ENCODE measurements at regions not wholly inside any gene's neighbourhood (a gene's known extent, or its start where the extent isn't known, plus 50 kb on each side); places are given as distances from the start of the nearest gene placed in this dataset.
"Not testable (repeated sequence)": the region's sequence is repeated elsewhere in the genome, so short reads cannot be mapped to it uniquely, and the experiment has no call there.

GRCh38 chr17:22091840-22092239 is 399.5 kb downstream of the KCNJ18 start:
- H3K9me3 ChIP-seq; H3K4me1 ChIP-seq; DNase-seq (ENCODE audit: low read depth in 1 of 2, low spot score in 1 of 2); H3K4me2 ChIP-seq; POLR2A ChIA-PET; FAIRE-seq; ATAC-seq; H3K4me3 ChIP-seq; H3K27ac ChIP-seq; CTCF ChIA-PET: not testable (repeated sequence)
- WGBS (ENCODE audit: missing lambda C conversion rate) = 1% methylated on average over 4 of the region's 4 CpGs

DNA sequence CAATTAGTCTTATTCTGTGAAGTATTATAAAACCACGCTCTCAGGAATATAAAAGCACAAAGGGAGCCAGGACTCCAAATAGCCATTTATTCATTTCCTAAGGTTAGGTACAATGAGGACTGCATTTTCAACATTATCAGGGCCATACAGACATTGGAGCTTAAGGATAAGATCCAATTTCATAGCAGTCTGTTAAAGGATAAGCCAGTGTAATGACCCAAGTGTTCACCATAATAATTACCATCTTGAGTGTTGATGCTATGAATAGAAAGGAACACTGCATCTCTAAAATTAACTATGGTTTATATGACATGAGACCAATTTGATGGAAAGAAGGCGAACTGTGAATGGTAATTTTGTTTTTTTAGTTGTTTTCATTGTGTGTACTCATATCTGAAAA is 403.1 kb downstream of the KCNJ18 start:
- CTCF ChIA-PET; H3K27ac ChIP-seq; H3K4me2 ChIP-seq; DNase-seq (ENCODE audit: low read depth in 1 of 2, low spot score in 1 of 2); H3K4me1 ChIP-seq; POLR2A ChIA-PET; H3K4me3 ChIP-seq; FAIRE-seq; ATAC-seq; H3K9me3 ChIP-seq: not testable (repeated sequence)
- WGBS (ENCODE audit: missing lambda C conversion rate) = 2% methylated on average over 2 of the region's 2 CpGs

GRCh38 chr17:22099633-22100032 is 407.3 kb downstream of the KCNJ18 start:
- H3K9me3 ChIP-seq; DNase-seq (ENCODE audit: low read depth in 1 of 2, low spot score in 1 of 2); CTCF ChIA-PET; H3K4me2 ChIP-seq; POLR2A ChIA-PET; H3K27ac ChIP-seq; ATAC-seq; FAIRE-seq; H3K4me3 ChIP-seq; H3K4me1 ChIP-seq: not testable (repeated sequence)

- DNase-seq (ENCODE audit: low read depth in 1 of 2, low spot score in 1 of 2) = no peak
- TF ChIP-seq NR3C1 (IDR thresholded peaks at IDR 0.05) (no peak), SREBF2 (IDR thresholded peaks at IDR 0.05) (no peak), ZFP36 (IDR thresholded peaks at IDR 0.05; ENCODE audit: borderline replicate concordance, partially characterized antibody) (no peak), RNF2 (IDR thresholded peaks at IDR 0.05; ENCODE audit: borderline replicate concordance, low read depth) (no peak), NPAS2 (CRISPR knock-in tag; IDR thresholded peaks at IDR 0.05; ENCODE audit: borderline replicate concordance) (no peak), JUNB (IDR thresholded peaks at IDR 0.05) (no peak), CBX2 (IDR thresholded peaks at IDR 0.05; ENCODE audit: borderline replicate concordance, low read depth) (no peak), HOXB5 (CRISPR knock-in tag; IDR thresholded peaks at IDR 0.05) (no peak), POLR2AphosphoS2 (conservative IDR thresholded peaks at IDR 0.05; ENCODE audit: low read length) (no peak), RFX5 (IDR thresholded peaks at IDR 0.05) (no peak), TFCP2L1 (CRISPR knock-in tag; IDR thresholded peaks at IDR 0.05) (no peak), ESRRA (IDR thresholded peaks at IDR 0.05; ENCODE audit: borderline replicate concordance, low read length) (no peak)
- TF ChIP-seq, protein P1, sequence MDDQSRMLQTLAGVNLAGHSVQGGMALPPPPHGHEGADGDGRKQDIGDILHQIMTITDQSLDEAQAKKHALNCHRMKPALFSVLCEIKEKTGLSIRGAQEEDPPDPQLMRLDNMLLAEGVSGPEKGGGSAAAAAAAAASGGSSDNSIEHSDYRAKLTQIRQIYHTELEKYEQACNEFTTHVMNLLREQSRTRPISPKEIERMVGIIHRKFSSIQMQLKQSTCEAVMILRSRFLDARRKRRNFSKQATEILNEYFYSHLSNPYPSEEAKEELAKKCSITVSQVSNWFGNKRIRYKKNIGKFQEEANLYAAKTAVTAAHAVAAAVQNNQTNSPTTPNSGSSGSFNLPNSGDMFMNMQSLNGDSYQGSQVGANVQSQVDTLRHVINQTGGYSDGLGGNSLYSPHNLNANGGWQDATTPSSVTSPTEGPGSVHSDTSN (IDR thresholded peaks at IDR 0.05) = no peak
- TF ChIP-seq, protein P2, sequence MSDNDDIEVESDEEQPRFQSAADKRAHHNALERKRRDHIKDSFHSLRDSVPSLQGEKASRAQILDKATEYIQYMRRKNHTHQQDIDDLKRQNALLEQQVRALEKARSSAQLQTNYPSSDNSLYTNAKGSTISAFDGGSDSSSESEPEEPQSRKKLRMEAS (IDR thresholded peaks at IDR 0.05) = no peak
- Histone ChIP-seq H3K4me3 (no peak overlapping the region), H3K4me1 (no peaks in the 10 kb centered on the region), H3K4me2 (no peak overlapping the region), H3K27ac (no peak overlapping the region), H3K9me3 (no peaks in the 10 kb centered on the region)
- no peak for ATAC-seq
- ChIA-PET CTCF (no interaction called here), POLR2A (no interaction called here)
- FAIRE-seq = no peak
- 3% methylated on average over 6 of the region's 6 CpGs for WGBS (ENCODE audit: missing lambda C conversion rate)
Measured at GRCh38 chr17:22102177-22102576, 409.9 kb downstream of the KCNJ18 start.

DNA sequence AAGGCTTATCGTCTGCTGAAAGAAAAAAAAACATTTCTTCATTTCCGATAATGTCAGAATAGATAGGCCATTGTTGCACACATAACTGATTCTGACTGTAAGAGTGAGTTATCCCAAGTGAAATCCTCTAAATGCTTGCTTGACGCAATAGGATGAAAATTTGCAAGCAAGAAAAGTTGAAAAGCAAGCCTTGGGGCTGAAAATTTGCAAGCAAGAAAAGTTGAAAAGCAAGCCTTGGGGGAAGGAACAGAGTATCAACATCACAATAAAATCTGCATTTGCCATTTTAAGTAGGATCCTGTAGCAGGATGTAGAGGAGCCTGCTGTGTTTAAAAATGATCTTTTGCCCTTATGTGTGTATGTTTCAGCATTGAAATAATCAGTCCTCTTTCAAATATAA is 424.4 kb downstream of the KCNJ18 start:
- 27% methylated on average over 3 of the region's 3 CpGs for WGBS (ENCODE audit: missing lambda C conversion rate)
- CTCF ChIA-PET; ATAC-seq; H3K4me3 ChIP-seq; FAIRE-seq; POLR2A ChIA-PET; H3K4me2 ChIP-seq; H3K27ac ChIP-seq; DNase-seq (ENCODE audit: low read depth in 1 of 2, low spot score in 1 of 2); H3K9me3 ChIP-seq; H3K4me1 ChIP-seq: not testable (repeated sequence)

- ATAC-seq; H3K9me3 ChIP-seq; H3K27ac ChIP-seq; H3K4me3 ChIP-seq; DNase-seq (ENCODE audit: low read depth in 1 of 2, low spot score in 1 of 2); H3K4me1 ChIP-seq; CTCF ChIA-PET; POLR2A ChIA-PET; FAIRE-seq; H3K4me2 ChIP-seq: not testable (repeated sequence)
- WGBS (ENCODE audit: missing lambda C conversion rate) = 8% methylated on average over 2 of the region's 2 CpGs
Measured at GRCh38 chr17:22117401-22117800, 425.1 kb downstream of the KCNJ18 start.

GRCh38 chr17:22119016-22119415 is 426.7 kb downstream of the KCNJ18 start:
- FAIRE-seq; H3K4me1 ChIP-seq; H3K27ac ChIP-seq; H3K4me3 ChIP-seq; DNase-seq (ENCODE audit: low read depth in 1 of 2, low spot score in 1 of 2); H3K9me3 ChIP-seq; H3K4me2 ChIP-seq; CTCF ChIA-PET; POLR2A ChIA-PET; ATAC-seq: not testable (repeated sequence)
- WGBS (ENCODE audit: missing lambda C conversion rate) = 3% methylated on average over 7 of the region's 7 CpGs

DNA sequence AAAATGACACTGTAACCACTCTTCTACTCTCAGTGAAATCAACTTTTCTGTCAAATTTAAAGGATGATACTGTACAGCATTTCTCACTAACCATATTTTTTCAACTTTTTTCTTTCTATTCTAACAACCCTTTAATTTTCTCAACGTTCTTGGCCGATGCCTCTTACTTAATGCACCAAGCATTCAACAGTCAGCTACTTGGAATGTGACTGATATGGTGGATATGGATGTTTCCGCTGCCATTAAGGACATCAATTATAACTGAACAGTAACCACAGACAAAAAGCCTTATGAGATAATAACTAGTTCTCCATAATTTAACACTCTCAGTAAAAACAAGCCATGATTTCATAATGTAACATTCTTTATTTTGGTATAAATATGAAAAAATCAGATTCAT is 427.4 kb downstream of the KCNJ18 start:
- POLR2A ChIA-PET; DNase-seq (ENCODE audit: low read depth in 1 of 2, low spot score in 1 of 2); CTCF ChIA-PET; ATAC-seq; H3K27ac ChIP-seq; FAIRE-seq; H3K4me3 ChIP-seq; H3K4me1 ChIP-seq; H3K9me3 ChIP-seq; H3K4me2 ChIP-seq: not testable (repeated sequence)
- WGBS (ENCODE audit: missing lambda C conversion rate) = 2% methylated on average over 3 of the region's 3 CpGs
